HUDEP-2 (cell line): ENCODE measurements at regions not wholly inside any gene's neighbourhood (a gene's known extent, or its start where the extent isn't known, plus 50 kb on each side); places are given as distances from the start of the nearest gene placed in this dataset.
A peak's percentile ranks its signal among the peaks of the same experiment; 100 is the strongest.
"Not testable (repeated sequence)": the region's sequence is repeated elsewhere in the genome, so short reads cannot be mapped to it uniquely, and the experiment has no call there.

ENCODE experiments used
- DNase-seq, 76 experiments: peaks; one replicate each; lab custom pipeline; 2025; ENCODE audit not compliant: unreplicated experiment in 76 of 76; lab: John Stamatoyannopoulos, UW

- no peak for DNase-seq
Observed at GRCh38 chr1:196160066-196160795, 448.0 kb downstream of the KCNT2 start.

- no peak for DNase-seq
Observed at GRCh38 chr1:196155586-196155985, 452.7 kb downstream of the KCNT2 start.

- DNase-seq = no peak
Observed at GRCh38 chr1:196152975-196153374, 455.3 kb downstream of the KCNT2 start.

- no peak for DNase-seq
Observed at GRCh38 chr1:196152086-196152485, 456.2 kb downstream of the KCNT2 start.

- peak in 11 of 76 experiments; percentile 2 to 30 (median 9) for DNase-seq
Observed at GRCh38 chr1:196148367-196148970, 459.8 kb downstream of the KCNT2 start.

GRCh38 chr1:196147530-196147929, 460.7 kb downstream of the KCNT2 start:
- DNase-seq = no peak

GRCh38 chr1:196145151-196145550, 463.1 kb downstream of the KCNT2 start:
- not testable (repeated sequence) for DNase-seq

GRCh38 chr1:196144588-196144987, 463.7 kb downstream of the KCNT2 start:
- no peak for DNase-seq

- DNase-seq = no peak
Observed at GRCh38 chr1:196143602-196144342, 464.5 kb downstream of the KCNT2 start.

GRCh38 chr1:196142111-196142640, 466.1 kb downstream of the KCNT2 start:
- DNase-seq = no peak

GRCh38 chr1:196136396-196136795, 471.8 kb downstream of the KCNT2 start:
- DNase-seq = no peak

- no peak for DNase-seq
Observed at GRCh38 chr1:196131691-196132090, 476.5 kb downstream of the KCNT2 start.

GRCh38 chr1:196128835-196129234, 479.4 kb downstream of the KCNT2 start:
- no peak for DNase-seq

- no peak for DNase-seq
Observed at GRCh38 chr1:196121181-196121580, 487.1 kb downstream of the KCNT2 start.

- peak in 5 of 76 experiments; percentile 3 to 36 (median 26) for DNase-seq
Observed at GRCh38 chr1:196115646-196116045, 492.6 kb downstream of the KCNT2 start.

GRCh38 chr1:196114193-196114592, 494.0 kb downstream of the KCNT2 start:
- no peak for DNase-seq

- not testable (repeated sequence) for DNase-seq
Observed at GRCh38 chr1:196108990-196109389, 499.2 kb downstream of the KCNT2 start.

GRCh38 chr1:196105901-196106300, 502.3 kb downstream of the KCNT2 start:
- DNase-seq = no peak

GRCh38 chr1:196102826-196103225, 505.4 kb downstream of the KCNT2 start:
- DNase-seq = no peak

GRCh38 chr1:196098000-196098399, 510.2 kb downstream of the KCNT2 start:
- DNase-seq = no peak

- DNase-seq = no peak
Observed at GRCh38 chr1:196094821-196095220, 513.4 kb downstream of the KCNT2 start.
